NCI-H446 treated with DMSO at 0.1 percent for 48 hours (cell line): ENCODE measurements at regions not wholly inside any gene's neighbourhood (a gene's known extent, or its start where the extent isn't known, plus 50 kb on each side); places are given as distances from the start of the nearest gene placed in this dataset.

ENCODE experiments used
- DNase-seq: peaks from one replicate; lab custom pipeline; 2025; lab: John Stamatoyannopoulos, UW

DNA sequence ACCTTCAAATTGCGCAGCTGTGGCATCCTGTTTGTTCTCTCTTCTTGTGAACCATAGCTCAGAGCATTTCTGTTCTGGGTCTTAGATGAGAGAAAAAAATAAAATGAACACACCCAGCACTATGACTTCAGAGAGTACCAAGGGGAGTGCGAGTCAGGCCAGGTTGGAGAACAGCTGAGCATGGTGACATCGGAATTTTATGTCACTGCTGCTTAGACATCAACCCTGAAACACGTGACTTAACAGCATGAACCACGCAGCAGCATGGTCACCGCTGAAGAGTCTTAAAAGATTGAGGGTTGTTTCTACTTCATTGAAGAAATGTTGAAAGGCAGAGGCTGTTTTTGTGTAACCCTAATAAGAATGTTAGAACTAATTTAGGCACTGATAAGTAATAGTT lies 288.8 kb upstream of the SOX11 start:
- DNase-seq = no peak

DNA sequence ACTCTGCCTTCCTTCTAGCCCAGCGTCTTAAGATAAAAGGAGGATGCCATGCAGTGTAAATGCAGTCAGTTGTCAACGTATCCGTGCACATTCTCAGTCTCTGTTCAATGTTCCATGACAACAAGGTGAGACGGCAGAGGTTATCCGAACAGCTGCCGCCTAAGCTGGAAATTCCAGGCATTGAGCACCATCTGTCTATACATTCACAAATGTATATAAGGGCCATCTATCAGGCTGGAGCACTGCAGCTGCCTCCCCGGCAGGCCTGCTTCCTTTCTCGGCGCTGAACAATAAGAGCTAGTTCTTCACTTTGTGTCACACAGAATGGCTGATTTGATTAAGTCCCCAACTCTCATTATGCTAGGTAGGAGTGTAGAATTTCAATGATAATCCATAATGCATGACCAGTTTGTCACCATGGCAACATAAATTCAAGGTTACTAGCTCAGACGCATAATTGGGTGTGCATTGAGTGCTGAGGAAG lies 282.2 kb upstream of the SOX11 start:
- DNase-seq = no peak

DNA sequence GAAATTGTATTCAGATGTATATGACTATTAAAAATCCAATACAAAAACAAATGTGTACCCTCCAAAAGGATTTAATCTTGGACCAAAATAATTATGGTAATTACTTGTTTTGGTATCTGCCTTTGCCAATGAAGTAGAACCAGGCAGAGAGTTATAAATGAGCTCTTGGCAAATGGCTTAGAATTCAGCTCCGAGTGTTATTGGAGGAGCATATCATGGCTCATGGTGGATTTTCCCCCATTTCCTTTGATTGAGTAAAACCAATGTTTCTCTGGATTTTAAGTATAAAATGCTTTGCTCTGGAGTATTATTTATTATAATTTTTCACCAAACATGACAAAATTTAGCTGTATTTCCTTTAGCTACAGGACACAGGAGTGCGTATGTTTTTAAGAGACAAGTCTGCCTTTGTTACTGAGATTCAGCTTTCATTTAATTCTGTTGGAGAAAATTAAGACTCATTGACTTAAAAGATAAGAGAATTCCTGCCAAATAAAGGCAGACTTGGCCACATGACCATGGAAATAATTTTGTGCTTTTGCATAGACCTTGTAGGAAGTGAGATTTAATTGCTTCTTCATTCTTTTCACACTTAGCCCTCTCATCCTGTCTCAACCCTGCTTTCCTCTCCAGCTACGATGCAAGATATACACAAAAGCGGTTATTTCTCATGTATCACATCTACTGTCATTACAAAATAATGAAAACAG lies 281.0 kb upstream of the SOX11 start:
- DNase-seq = no peak

DNA sequence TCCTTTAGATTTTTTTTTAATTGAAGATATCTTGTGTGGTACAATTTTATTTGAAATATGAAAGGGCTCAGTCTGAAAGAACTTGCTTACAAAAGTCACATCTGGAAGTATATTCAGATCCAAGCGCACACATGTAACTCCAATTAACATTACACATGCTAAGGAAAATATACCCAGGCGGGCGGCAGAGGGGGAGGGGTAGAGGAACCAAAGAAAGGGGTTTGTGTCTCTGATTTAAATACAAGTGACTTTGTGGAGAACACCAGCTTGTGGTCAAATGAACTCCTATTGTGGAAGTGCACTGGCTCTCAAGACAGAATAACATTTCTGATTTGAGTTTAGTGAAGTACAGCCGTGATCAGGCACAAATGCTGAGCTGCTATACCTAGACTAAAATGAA lies 280.2 kb upstream of the SOX11 start:
- no peak for DNase-seq

DNA sequence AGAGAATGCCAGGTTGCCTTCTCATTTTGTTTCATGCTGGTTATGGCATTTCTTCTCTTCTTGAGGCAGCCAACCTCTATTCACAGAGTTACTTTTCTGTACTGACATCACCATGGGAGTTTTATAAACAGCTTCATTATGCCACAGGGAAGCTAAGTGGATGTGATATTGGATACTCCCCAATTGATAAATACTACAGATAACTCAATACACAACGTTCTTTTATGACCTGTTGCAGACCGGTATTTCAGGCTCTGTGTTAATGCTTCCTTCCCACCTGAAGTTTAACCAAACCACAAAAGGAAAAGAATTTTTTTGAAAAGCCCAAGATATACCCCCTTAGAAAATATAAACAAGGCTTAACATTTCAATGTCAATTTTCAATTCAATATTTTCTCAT lies 258.3 kb upstream of the SOX11 start:
- DNase-seq = no peak

DNA sequence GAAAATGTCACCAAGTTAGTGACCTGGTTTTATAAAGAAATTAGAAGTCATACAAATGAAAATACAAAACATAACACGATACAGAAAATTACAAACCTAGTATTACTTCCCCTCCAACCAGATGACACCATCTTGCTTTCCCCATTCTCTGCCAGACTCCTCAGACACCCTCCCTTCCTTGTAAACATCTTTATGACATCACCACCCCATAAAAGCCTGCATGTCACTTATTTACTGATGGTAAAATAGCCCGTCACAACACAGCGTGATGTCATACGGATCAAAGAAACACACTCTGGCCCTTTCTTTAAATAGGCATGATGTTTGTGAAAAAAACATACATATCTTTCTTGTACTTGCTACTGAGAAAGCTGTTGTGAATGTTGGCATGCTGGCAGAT lies 254.8 kb upstream of the SOX11 start:
- DNase-seq = no peak

DNA sequence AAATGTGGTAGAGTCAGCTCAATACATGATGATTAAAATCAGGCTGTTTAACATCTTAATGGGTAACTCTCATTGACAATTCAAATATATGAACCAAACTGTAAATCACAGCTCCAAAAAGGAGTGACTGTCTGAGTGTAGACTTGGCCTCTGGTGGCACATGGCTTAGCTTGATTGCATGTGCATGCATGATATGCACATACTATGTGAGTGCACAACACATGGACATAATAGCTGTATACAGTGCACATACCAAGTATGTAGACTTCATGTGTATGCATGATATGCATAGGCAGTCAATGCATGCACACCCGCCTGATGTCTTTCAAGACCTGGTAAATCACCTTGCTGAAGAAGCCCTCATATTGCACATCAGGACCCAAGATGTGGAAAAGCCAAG lies 252.0 kb upstream of the SOX11 start:
- DNase-seq = no peak

DNA sequence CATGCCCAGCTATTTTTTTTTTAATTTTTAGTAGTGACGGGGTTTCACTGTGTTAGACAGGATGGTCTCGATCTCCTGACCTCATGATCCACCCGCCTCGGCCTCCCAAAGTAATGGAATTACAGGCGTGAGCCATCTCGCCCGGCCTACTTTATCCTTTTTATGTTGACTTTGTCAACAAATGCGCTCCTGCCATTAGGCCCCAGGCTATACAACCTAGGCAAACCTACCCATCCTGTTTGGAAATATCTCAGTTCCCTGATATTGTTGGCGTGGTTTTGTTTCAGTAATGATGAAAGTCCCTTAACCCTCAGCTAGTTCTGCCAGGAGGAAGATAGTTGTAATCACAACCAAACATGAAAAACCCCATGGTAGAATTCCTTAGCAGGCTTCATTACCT lies 249.4 kb upstream of the SOX11 start:
- no peak for DNase-seq

DNA sequence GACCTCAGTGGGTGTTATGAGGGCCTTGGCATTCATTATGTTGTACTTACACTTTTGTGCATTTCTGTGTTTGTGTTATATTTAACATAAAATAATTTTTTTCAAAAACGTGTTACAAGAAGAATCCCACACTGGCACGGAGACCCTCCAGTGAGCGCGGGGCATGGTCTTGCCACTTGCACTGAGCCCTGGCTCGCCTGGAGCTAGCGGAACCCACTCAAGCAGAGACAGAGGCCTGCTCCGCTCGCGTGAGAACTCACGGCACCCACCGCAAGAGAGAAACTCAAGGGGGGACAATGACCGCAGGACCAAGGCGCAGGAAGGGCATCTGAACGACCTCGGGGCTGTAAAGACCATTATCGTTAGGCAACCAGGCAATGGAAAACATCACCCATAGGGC lies 248.0 kb upstream of the SOX11 start:
- no peak for DNase-seq

DNA sequence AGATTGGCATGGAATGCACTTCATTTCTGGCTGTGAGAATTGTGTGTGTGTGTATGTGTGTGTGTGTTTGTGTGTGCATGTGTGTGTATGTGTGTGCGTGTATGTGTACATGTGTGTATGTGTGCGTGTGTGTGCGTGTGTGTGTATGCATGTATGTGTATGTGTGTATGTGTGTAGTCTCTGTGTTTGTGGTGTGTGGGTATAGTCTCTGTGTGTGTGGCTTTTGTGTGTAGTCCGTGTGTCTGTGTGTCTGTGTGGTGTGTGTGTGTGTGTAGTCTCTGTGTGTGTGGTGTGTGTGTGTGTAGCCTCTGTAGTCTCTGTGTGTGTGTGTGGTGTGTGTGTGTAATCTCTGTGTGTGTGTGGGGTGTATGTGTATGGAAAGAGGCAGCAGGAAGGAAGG lies 247.3 kb upstream of the SOX11 start:
- DNase-seq = no peak

DNA sequence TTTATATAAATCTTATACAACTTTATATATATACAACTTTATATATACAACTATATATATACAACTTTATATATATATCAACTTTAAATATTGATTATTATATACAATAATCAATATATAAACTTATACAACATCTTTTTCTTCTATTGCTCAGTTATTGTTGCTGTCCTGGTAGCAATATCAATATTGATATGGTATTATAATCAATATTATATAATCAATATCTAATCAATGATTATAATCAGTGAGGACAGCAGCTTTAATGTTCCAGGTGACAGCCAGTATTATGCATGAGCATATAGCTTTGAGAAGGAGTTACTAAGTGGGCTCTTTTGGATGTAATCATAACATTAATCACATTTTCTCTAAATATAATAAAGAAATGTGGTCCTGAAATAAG lies 242.3 kb upstream of the SOX11 start:
- DNase-seq = no peak

DNA sequence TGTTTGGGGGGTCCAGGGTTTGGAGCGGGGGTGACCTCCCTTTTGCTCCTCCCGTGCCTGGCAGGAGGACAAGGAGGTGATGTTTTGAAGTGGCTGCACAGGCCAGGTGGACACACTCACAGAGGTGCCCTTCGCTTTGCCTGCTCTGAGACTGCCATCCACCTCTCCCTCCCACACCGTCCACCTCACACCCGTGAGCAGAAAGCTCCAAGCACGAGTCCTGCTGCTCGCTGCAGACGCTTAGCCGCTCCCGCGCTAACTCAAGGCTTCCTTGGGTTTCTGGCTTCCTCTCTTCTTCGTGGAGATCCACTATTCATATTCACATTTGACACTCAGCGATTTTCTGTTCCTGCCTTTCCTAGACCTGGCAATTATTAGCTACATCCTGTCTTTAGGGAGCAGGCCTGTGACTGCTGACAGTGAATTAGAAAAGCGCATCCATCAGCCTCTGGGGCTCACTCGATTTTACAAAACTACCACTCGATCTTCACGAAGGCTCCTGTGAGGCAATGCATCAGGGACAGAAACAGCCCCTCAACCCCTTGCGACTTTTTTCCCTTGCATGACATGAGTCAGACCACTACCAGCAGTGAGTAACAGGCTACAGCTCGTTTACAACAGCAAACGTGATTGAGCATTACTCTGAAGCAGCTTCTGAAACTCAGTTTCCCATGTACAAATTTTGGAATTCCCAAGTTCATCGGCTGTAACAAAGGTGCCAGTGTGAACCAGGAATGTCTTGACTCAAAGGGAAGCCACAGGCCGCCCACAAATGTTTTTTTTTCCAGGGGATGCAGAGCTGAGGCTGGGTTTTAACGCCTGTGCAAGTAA lies 238.7 kb upstream of the SOX11 start:
- no peak for DNase-seq

DNA sequence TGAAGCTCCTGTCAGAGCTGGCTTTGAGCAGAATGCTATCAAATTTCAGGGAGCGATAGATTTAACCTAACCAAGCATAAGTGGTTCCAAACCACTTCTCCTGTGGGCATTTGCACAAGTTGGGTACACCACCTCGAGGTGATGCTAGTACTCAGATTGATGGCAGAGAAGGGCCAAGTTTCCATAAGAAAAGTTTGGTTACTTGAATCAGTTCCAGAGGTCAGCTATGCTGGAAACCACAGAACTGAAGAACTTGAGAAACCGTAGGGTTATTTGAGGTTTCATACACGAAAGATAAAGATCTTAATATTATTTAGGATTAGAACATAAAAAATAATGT lies 238.2 kb upstream of the SOX11 start:
- DNase-seq = no peak

DNA sequence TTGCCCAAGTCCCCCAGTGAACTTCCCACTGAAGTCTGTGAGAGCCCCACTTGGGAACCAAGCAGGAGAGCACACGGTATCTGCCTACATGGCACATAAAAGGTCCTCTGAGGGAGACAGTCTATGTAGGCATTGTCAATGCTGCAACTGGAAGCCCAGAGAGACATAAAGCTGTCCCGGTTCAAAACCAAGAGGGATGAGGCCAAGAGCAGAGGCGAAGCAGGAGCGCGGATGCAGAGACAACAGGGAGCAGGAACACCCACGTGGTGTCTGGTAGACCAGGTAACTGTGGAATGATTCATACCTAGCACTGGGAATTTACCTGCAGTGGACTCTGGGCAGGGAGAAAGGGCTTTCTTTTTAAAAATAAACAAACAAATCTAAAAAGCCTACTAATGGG lies 233.1 kb upstream of the SOX11 start:
- DNase-seq = no peak

DNA sequence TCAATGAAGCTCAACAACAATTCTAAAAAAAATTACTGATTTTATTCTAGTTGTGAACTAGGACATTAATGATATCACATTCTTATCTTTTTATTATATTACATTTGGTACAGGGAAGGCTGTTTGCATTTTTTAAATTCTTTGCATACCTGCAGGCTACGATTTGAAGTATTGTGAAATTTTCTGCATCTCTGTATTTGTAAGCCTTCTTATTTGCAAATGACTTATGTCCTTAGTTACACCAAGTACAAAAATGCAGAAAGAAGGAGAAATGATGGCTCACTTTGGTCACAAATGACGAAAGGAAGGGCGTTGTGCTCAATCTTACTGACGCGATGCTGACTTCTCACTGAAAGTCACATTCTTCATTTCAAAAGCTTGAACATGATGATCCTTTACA lies 227.5 kb upstream of the SOX11 start:
- no peak for DNase-seq

DNA sequence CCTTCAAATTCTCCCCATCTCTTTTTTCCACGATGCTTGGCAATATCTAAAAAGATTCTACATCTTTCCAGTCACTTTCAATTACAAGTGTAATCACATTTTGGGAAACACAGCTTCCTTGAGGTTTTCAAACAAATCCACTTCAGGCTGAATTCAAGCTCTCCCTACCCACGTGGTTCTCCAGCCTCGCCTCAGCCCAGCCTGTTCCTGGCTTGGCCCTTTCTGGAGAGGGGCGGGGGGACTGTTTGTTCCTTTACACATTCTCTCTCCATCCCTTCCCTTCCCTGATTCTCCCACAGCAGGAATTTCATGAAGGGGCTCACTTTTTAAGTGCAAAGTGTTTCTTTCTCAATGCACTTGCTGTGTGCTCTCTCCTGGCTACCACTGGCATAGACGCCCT lies 226.3 kb upstream of the SOX11 start:
- DNase-seq = no peak

DNA sequence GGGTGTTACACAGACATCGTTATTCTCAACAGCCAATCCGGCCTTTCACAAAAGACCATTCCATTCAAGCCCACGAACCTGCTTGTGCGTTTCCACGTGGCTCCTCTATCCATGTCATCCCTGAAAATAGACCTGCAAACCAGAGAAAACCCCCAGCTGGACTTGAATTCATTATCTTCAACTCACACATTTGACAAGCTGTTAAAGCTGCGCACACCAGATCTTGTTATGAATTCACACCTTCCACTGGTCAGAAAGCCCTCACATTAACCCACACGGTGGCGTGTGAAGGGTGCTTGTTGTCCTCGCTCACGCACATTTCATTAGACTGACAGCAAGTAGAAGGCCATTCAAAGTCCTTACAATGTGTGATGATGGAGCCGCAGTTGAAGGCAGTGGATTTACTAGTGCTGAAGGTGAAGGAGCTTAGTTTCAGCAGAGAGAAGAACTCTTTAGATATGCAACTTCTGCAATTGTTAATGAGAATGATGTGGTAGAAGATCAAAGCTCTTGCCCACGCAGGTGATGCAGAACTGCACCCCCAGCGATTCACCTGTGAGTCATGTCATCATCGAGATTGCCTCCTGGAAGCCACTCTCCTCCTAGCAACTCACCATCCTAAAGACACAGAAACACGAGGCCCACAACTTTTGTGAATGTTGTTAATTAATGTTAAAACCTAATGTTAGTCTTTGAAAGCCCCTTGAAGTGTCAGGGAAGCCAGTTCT lies 224.8 kb upstream of the SOX11 start:
- no peak for DNase-seq

DNA sequence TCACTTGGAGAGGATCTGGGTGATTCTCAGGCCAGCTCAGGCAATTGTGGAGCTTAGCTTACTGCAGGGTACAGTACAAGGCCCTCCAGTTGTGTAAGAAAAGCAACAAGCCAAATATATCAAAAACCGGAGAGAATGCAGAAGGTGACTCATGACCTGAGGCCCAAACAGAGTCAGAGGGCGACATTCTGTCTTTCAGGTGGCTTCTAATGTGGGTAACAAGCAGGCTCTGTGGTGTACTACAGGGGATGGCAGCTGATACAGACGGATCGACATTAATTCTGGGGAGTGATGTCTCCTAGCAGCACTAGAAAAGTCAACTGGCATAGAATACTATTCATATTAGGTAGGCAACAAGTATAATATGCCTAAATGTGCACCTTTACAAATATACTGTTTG lies 219.5 kb upstream of the SOX11 start:
- DNase-seq = no peak

DNA sequence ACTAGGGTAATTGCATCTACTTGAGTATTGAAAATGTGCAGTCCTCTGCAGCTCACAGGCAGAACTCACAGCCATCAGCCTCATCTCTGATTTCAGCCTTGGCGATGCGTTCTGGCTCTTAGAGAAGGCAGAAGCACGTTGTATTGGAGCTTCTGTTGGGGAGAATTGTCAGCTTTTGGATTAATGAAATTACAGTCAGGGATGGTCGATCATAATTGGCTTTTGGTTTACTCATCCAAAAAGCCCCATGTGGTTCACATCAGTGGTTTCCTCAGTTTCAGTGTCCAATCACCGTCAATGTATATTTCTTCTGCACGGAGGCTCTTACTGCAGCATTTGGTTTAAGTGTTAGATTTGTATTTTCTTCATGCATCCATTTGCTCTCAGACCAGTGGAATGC lies 218.5 kb upstream of the SOX11 start:
- DNase-seq = no peak

DNA sequence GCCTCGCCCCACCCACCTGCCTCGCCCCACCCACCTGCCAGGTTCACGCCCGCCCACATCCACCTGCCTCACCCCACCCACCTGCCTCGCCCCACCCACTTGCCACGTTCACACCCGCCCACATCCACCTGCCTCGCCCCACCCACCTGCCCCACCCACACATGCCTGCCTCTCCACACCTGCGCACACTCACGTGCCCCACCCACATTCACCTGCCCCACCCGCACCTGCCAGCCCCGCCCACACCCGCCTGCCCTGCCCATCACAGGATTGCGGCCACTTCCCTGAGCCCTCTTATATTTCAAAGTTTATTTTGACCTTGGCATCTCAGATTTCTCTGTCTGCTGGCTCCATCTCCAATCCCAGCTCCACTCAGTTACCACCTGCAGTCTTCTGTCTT lies 217.5 kb upstream of the SOX11 start:
- no peak for DNase-seq

DNA sequence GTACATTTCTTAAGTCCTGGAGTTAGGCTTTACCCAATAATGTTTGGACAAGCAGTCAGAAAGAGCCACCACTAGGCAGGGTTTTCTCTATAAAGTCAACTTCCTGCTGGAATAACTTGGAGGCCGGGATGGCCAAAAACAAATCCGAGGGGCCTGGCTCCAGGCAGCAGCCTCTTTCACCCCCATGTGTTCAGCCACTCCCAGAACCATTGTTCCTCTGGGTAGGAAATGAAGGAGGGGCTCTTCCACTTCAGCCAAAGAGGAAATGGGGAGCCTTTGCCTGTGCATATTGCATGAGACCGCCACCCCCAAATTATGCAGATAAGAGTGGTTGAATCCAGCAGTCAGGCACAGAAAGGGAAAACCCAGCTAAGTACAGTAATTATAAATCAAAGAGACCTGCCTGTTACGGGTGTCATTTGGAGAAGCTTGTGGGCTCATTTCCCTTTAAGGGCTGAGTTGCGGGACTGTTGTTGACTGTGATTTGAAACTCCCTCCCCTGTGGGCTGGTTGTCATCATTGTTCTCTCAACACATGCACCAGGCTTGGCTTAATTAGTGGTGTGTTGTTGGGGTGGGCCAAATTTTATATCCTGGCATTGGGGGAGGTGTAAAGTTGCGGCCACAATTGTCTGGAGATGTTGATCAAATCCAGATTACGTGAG lies 212.8 kb upstream of the SOX11 start:
- DNase-seq = no peak

DNA sequence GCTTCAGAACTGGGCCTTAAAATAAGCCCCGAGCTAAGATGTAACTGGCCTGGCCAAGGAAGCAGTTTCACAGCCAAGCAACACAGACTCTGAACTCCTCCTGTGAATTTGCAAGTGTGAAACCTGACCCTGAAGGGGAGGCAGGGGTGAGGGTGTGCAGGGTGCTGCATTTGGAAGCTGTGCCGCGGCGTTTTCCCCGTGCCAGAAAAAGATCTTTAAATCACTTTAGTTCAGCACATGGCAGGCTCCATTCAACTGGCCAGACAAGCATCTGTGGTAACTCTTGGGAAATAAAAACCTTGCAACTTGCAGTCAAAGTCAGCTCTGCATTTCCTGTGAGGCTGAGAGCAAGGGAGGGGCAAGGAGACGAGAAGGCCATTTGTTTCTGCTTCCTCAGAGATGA lies 209.3 kb upstream of the SOX11 start:
- no peak for DNase-seq

DNA sequence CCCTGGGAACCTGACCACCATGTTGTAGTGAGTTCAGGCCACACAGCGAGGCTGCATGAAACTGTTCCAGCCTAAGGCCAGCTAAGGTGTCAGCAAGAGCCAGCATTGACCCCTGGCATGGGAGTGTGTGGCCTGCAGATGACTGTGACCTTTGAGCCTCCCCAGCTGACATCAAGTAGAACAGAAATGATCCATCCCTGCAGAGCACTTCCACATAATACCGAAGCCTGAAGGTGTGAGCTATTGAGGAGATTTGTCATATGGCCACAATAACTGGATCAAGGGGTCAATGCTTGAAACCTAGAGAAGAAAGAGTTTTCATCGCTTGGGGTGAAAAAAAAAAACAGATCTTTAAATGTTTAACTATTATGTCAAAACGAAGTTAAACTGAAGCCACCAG lies 207.3 kb upstream of the SOX11 start:
- no peak for DNase-seq
